Mammary epithelial cell (primary cell): ENCODE measurements at regions not wholly inside any gene's neighbourhood (a gene's known extent, or its start where the extent isn't known, plus 50 kb on each side); places are given as distances from the start of the nearest gene placed in this dataset.

Experiments
- EZH2 ChIP-seq: IDR thresholded peaks from 2 replicates; pipeline ENCODE4 v1.6.1; 2012; ENCODE audit warnings: low read length, inconsistent platforms, borderline replicate concordance
- TF ChIP-seq, protein P1 (sequence below), 2 donors: IDR thresholded peaks in 1 of 2; conservative IDR thresholded peaks in 1 of 2; 2 replicates each; pipeline ENCODE4 v1.5.1; 2011 to 2012; ENCODE audit warnings: inconsistent platforms in 2 of 2, low read length in 2 of 2, mild to moderate bottlenecking in 2 of 2, control low read depth in 1 of 2, low read depth in 1 of 2; ENCODE audit not compliant: insufficient read depth in 1 of 2; ENCODE audit errors: extremely low read depth in 1 of 2

DNA sequence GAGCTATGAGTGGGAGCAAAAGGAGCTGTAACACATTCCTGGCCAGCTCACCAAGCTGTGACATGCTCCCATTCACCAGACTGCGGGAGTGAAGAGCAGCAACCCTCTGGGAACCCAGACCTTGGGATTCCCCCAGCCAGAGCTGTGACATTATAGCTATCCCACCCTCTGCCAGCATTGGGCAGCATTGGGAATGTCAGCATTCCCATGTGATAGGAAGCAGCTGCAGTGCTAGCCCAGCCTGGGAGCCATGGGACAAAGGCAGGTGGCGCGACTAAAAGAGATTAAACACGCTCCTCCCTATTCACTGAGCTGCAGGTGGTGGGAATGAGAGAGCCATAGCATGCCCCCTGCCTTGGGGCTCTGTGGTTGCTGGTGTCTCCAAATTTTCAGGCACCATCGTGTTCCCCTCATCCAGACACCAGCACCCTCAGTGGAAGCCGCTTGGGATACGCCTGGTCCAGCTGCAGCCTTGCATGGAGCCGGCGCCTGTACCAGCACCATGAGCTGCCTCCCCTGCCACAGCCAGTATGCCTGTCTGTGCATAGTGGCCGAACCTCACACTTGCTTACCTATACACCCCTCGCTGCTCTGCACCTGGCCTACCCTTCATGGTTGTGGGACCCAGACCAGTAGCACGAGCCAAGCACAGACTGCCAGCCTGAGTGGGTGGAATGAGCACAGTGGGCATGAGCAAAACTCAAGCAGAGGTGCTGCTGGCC lies 695.6 kb upstream of the GCFC2 start:
- TF ChIP-seq, protein P1, sequence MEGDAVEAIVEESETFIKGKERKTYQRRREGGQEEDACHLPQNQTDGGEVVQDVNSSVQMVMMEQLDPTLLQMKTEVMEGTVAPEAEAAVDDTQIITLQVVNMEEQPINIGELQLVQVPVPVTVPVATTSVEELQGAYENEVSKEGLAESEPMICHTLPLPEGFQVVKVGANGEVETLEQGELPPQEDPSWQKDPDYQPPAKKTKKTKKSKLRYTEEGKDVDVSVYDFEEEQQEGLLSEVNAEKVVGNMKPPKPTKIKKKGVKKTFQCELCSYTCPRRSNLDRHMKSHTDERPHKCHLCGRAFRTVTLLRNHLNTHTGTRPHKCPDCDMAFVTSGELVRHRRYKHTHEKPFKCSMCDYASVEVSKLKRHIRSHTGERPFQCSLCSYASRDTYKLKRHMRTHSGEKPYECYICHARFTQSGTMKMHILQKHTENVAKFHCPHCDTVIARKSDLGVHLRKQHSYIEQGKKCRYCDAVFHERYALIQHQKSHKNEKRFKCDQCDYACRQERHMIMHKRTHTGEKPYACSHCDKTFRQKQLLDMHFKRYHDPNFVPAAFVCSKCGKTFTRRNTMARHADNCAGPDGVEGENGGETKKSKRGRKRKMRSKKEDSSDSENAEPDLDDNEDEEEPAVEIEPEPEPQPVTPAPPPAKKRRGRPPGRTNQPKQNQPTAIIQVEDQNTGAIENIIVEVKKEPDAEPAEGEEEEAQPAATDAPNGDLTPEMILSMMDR (conservative IDR thresholded peaks at IDR 0.05 in 1 of 2, IDR thresholded peaks at IDR 0.05 in 1 of 2; ENCODE audit: extremely low read depth in 1 of 2, insufficient read depth in 1 of 2, low read depth in 1 of 2, low read length in 2 of 2): no peak
- TF ChIP-seq EZH2: no peak
